ENCODE measurements at regions not wholly inside any gene's neighbourhood (a gene's known extent, or its start where the extent isn't known, plus 50 kb on each side); places are given as distances from the start of the nearest gene placed in this dataset.
"Not testable (repeated sequence)": the region's sequence is repeated elsewhere in the genome, so short reads cannot be mapped to it uniquely, and the experiment has no call there.

DNA sequence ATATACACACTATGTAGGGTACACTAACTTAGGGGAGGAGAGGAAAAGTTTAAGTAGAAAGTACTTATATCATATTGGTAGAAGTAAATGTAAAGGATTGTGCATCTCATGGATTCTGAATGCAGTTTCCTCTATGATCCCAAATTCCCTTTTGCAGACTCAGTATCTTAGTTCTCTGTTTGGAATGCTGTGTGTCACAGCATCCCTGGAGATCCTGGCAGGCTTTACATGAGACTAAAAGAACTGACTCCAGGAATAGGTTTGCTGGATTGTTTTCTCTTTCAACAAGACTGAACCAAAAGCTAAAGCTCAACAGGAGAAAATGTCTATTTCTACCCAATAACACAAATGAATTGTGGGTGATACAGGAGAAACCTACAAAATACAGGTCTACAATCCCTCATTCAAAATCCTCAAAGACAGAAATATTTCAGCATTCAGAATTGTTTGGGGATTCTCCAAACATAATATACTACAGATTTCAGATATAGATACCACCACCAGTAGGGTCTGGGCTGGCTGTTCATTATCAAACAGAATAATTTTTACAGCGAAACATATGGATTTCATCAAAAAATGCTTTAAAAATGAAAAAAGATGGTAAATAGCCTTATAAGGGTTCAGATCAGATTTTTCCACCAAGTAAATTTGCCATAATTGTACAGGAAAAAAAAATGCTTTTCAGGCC lies 324.7 kb upstream of the GRAMD2B start:
- no peak for DNase-seq

GRCh38 chr5:126099077-126099476 lies 324.1 kb upstream of the GRAMD2B start:
- DNase-seq, result no peak

DNA sequence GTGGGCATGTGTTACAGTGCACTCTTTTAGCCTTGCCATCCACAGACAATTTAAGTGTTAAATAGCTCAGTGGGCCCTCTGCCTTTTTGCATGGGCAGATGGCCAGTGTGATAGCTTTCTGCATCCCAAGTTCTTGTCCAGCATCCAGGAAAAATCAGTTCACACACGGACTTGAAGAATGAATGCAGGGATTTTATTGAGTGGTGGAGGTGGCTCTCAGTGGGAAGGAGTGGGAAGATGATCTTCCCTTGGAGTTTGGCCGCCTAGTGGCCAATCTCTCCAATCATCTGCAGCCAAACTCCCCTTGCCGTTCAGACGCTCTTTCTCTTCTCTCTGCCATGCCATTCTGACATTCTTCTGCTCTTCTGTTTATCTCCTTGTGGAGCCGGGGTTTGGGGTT lies 322.4 kb upstream of the GRAMD2B start:
- DNase-seq, result no peak

DNA sequence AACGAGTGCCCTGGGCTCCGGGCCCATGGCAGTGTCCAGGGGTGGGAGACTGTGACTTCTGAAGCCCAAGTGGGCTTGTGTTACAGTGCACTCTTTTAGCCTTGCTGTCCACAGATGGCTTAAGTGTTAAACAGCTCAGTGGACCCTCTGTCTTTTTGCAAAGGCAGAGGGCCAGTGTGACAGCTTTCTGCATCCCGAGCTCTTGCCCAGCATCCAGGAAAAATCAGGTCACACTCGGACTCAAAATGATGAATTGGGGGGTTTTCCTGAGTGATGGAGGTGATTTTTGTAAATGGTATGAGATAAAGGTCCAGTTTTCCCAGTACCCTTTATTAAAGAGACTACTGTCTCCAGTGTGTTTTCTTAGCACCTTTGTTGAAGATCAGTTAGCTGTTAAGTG lies 321.3 kb upstream of the GRAMD2B start:
- no peak for DNase-seq

DNA sequence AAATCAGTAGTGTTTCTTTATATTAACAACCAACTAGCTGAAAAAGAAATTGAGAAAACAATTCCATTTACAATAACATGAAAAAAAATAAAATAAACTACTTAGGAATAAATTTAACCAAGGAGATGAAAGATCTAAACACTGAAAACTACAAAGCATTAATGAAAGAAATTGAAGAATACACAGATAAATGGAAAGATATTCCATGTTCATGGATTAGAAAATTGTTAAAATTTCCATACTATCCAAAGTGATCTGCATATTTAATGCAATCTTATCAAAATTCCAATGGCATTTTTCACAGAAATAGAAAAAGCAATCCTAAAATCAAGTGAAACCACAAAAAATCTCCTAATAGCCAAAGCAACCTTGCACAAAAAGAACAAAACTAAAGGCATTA lies 320.2 kb upstream of the GRAMD2B start:
- DNase-seq, result no peak

- no peak for DNase-seq
Measured at GRCh38 chr5:126103868-126104267, 319.3 kb upstream of the GRAMD2B start.

GRCh38 chr5:126104341-126104740 lies 318.9 kb upstream of the GRAMD2B start:
- no peak for DNase-seq

DNA sequence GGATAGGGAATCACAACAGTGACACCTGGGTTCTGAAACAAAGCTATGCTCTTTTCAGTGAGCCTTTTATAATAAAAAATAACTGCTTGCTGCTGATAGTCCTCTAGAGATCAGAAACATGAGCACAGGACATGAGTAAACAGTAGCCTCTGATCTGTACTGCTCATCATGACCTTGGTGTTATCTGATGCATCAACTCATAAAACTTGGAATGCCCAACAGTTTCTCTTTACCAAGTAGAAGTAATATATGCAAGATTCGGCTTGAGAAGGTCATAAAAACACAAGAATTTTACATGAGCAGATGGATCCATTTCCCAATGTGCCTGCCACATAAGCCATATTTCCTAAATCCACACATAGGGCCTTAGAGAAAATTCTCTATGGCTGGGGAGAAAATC lies 318.3 kb upstream of the GRAMD2B start:
- no peak for DNase-seq

DNA sequence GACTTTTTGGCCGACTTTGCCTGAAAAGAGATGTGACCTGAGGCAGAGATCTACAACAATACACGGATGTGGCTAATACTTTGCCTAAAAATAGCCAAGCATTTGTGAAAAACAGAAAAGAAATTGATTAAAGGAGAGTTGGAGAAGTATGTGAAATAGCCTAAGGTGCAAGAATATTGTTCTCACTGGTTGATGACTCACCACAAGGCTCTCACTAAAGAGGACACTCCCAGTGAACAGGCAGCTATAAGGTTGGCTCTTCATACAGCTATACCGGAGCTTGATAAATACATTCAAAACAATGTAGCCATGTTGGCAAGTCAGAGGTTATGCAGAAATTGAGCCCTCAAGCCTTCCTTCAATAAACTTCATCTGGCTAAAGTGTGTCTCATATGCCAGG lies 317.2 kb upstream of the GRAMD2B start:
- DNase-seq, result no peak

- no peak for DNase-seq
Measured at GRCh38 chr5:126107381-126107780, 315.8 kb upstream of the GRAMD2B start.

DNA sequence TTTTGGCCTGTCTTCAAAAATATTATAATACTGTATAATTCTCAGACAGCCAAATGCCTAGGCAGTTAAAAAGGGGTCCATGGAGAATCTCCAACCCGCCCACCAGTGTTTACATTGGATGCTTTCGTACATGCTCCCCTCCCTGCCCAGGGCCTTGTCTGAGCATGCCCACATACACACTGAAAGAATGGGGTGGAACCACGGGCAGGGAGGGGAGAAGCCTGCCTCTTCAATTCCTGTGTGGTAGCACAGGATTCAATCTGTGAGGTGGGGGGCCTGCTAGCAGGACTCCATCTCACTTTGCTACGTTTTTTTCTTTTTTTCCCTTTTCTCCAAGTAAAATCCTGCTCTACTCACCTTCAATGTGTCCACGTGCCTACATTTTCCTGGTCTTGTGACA lies 314.7 kb upstream of the GRAMD2B start:
- no peak for DNase-seq

DNA sequence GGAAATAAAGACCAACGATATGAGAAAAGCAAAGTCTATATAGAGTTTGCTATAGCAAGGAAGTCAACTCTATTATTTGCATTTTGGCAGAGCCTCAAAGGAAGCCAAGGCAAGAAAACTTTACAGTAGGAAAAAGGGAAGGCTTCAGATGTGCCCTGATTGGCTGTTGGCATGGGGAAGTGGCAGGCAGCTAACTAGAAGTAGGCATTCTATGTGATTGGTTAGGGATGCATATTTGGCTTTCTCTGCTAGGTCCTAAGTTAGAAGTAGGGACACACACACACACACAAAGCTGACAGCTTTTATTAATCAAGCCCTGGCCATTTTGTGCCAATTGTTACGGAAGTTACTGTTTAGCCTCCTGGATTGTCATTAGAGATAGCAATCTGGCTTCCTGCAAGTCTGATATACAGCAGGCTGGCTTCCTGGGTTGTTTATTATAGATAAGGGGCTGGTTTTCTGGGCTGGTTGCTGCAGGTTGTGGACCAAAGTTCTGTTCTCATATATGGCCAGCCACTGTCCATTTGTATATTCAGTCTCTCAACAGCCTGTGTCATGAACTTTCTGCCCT lies 308.1 kb upstream of the GRAMD2B start:
- no peak for DNase-seq

GRCh38 chr5:126117044-126117443 lies 306.2 kb upstream of the GRAMD2B start:
- DNase-seq, result no peak

- no peak for DNase-seq
Measured at GRCh38 chr5:126119887-126120442, 303.2 kb upstream of the GRAMD2B start.

GRCh38 chr5:126120939-126121338 lies 302.3 kb upstream of the GRAMD2B start:
- DNase-seq, result no peak

DNA sequence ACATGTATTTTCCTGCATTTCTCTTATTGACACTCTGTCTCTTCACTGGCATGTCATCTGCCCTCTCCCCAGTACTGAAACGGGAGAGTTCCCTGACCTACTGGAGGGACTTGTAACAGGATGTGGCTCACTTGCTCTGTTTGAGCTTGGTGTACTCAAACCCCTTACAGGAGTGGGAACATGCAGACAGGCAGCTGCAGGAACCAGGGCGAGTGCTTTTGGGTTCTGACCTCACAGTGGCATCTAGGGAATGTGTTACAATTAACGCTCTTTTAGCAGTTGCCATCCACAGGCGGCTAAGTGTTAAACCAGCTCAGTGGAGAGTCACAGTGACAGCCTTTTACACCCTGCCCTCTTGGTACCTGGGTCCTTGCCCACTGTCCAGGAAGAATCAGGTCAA lies 300.3 kb upstream of the GRAMD2B start:
- no peak for DNase-seq

DNA sequence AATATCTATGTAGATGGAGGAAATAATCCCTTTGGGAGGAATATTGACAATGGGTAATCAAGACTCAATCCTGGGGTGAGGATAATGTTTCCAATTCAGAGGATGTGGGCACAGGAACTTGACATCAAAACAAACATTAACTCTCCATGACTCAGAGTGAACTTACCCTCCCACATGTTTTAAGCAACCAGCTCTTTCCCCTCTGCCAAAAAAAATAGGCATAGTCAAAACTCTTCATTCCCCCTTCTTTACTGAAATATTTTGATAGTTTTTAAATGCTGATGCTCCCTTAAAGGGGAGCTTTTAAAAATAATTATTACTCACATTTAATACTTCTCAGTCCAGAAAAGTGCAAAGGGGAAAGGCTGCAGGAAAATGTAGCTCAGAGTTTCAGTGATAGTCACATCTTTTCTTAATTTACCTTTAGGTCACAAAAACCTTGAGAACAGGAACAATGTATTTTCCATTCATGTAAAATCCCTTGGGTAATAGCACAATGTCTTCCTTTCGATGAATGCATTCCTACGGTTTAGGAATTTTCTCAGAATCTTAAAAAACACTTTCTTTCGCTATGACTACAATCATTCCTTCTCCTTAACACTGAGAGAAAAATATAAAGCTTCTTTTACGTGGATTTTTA lies 298.4 kb upstream of the GRAMD2B start:
- DNase-seq, result no peak

- no peak for DNase-seq
Measured at GRCh38 chr5:126125407-126125806, 297.8 kb upstream of the GRAMD2B start.

GRCh38 chr5:126126574-126126973 lies 296.6 kb upstream of the GRAMD2B start:
- DNase-seq, result no peak

DNA sequence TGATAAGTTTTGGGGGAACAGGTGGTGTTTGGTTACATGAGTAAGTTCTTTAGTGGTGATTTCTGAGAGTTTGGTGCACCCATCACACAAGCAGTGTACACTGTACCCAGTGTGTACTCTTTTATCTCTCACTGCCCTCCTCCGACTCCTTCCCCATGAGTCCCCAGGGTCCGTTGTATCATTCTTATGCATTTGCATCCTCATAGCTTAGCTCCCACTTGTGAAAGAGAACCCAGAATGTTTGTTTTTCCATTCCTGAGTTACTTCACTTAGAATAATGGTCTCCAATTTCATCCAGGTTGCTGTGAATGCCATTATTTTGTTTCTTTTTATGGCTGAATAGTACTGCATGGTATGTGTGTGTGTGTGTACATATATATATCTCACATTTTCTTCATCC lies 295.8 kb upstream of the GRAMD2B start:
- not testable (repeated sequence) for DNase-seq

GRCh38 chr5:126129431-126129830 lies 293.8 kb upstream of the GRAMD2B start:
- no peak for DNase-seq

DNA sequence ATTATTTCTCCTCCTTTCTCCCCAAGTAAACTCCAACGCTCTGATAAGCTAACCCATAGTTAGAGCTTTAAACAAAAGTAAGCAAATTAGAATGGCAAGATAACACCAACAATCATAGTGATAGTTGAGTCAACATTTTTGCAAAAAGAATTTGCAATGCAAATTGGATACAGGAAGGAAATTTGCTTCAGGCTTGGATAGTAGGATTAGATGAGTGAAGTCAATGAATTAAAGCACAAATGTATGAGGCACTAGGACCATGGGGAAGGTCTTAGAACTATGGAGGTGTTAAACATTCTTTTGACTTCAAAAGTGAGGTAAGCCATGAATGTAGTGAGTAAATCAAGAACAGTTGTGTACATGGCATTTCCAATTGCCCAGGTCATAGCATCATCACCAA lies 289.8 kb upstream of the GRAMD2B start:
- no peak for DNase-seq

GRCh38 chr5:126137891-126138280 lies 285.3 kb upstream of the GRAMD2B start:
- DNase-seq, result no peak

GRCh38 chr5:126138281-126138931 lies 284.8 kb upstream of the GRAMD2B start:
- no peak for DNase-seq
